HG03342 (cell line): ENCODE measurements at regions not wholly inside any gene's neighbourhood (a gene's known extent, or its start where the extent isn't known, plus 50 kb on each side); places are given as distances from the start of the nearest gene placed in this dataset.

Experiments used
- ATAC-seq: cut with Tn5 transposase; IDR thresholded peaks from one replicate; pipeline ENCODE4 v1.9.1; 2021; ENCODE audit warnings: mild to moderate bottlenecking, moderate library complexity; ENCODE audit not compliant: unreplicated experiment

DNA sequence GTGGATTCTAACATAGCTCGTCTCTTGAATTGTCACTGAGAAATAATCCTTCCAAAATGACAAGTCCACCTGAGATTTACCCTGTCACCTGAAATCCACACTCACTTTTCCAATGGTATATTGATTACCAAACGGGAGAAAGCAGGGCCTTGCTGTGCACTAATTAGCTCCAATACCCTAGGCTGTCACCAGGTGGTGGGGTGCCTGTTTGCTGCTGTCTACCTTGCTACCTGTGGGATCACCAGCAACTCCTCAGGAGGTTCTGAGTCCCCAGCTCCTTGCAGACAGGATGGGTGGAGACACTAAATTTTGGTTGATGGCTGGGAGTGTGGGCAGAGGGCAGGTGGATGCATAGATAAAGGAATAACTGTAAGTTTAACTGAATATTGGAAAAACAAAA, 237.2 kb upstream of the ZNF32 start:
- no peak for ATAC-seq

DNA sequence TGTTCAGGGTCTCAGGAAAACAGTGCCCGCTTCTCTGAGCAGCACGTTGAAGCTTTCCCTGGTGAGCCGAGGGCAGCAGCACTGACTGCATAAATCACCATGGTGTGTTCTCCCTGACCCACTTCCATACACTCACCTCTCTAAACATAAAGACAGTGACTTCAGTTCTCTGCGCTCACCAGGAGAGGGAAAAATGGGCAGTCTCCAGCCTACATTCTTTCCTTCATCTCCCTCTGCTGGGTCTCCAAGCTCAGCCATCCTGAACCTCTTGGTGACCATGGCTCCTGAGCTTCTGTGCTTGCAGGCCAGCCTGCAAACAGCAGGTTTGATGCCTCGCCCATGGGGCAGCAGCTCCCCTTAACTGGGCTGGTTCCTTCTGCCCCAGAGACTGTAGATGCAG, 236.6 kb upstream of the ZNF32 start:
- ATAC-seq: no peak

DNA sequence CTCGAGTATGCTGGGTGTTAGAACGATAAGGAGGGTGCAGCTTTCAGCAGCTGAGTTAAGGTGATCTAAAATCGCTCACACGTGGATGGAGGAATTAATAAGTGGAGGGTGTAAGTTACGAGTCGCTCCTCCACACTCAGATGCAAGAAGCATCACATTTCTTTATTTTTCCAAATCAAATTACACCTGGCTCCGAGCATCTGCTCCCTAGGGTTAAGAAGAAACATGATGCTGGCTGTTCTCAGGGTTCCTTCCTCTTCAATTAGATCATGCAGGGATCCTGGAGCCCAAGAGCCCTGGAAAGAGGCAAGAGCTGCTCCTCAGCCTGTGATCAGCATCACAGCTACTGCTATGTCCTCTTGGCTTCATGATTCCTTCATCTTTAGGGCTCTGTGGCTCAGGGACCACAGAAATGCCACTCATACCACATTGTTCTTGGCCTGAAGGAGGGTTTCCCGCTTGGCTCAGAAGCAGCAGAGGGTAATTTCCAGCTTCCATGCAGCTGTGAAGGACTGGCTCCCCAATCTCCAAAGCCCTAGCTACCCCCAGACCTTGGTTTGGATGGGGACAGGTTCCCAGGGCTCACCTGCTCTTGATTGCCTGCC, 235.9 kb upstream of the ZNF32 start:
- no peak for ATAC-seq

DNA sequence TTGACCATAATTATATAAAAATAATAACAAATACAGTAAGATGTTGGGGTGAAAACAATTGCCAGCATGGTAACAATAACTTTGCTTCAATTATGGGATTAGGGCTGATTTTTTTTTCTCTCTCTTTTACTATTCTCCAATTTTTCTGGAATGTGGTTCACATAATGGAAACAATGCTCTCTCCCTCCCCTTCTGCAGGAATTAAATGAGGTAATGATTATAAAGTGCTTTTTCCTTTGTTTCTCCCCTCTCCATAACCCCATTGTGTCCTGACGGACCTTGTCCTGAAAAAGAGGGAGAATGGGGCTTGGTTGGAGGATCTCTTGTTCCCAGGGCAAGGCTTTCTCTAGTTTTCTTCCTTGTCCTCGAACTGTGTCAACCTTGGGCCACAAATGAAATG, 234.0 kb upstream of the ZNF32 start:
- ATAC-seq: no peak

DNA sequence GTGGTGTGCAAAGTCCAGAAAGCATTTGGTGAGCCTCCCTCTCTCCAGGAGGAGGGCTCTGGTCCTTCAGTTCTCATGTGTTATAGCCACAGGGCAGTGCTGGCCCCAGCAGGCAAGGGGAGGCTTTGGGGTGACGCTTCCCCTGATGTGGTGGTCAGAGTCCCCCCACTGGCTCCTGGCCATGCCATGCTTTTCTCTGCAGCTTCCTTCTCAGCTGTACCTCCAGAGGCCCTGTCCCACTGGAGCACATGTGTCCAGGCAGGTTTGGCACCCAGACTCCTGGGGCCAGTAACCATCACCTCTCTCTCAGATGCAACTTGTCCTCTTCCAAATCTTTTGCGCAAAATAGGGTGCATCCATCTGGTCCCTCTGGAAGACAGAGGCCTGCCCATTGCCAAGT, 233.0 kb upstream of the ZNF32 start:
- no peak for ATAC-seq

DNA sequence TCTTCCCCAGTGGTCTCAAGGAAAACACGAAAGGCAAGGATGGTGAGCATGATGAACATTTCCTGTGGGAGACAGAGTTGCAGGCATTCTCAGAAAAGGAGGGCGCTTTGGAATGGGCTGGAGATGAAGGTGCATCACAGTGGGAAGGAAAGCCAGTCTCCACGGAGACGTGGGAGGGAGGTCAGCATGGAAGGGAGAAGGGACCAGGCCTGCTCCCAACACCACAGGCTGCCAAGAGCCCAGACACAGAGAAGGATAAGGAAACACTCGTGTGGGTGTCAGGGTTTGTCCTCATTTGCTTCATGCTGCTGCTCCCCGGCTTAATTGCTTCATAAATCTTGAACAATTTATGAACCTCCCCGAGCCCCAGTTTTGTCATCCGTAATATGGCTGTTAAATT, 231.5 kb upstream of the ZNF32 start:
- ATAC-seq: no peak

DNA sequence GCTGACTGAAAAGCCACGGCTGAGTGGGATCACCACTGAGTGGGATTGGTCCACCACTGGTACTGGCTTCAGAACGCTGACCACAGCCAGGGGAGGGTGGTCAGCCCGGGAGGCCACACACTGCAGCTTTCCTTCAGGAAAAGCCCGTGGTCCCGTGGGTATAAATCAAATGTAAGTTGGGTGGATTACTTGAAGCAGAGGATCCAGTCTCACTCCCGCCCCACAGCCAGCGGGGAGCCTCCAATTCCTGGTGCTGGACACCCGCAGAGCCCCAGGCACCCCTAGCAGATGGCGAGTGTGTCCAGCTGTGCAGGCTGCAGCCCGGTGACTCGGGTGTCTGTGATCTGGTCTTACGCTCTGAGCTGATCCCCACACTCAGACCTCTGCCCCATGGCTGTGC, 231.1 kb upstream of the ZNF32 start:
- ATAC-seq: no peak

DNA sequence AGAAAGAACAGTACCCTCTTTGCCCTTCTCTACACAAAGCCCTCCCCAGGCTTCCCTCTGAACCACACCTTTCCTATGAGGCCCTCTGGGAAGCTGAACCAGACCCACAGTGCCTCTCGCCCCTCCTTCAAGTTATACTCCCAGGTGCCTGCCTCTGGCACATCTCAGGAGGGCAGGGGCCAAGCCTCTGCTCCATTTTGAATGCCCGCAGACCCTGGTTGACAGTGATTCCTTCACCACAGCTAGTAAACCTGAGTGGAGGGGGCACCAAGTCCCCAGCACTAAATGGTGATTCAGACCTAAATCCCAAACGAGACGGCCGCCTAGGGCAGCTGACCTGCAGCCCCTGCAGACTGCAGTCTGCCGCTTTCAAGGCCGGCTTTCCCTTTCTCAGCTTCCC, 230.5 kb upstream of the ZNF32 start:
- ATAC-seq: no peak

DNA sequence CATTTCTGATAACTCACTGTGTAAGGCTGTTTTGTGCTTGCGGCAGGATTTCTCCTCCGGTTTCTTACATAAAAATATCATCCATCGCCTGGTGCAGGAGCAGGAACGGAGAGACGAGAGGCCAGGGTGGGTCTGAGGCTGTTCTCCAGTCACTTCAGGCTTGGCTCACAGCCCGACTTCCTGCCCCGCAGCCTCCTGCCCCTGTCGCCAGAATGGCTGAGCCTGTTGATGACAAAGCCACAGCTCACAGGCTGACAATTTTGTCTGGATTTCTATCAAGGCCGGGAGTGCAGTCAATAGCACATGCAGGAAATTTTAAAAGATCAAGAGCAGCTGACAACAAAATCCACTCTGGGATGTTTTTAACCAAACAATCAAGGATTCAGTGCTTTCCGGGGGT, 229.7 kb upstream of the ZNF32 start:
- no peak for ATAC-seq

DNA sequence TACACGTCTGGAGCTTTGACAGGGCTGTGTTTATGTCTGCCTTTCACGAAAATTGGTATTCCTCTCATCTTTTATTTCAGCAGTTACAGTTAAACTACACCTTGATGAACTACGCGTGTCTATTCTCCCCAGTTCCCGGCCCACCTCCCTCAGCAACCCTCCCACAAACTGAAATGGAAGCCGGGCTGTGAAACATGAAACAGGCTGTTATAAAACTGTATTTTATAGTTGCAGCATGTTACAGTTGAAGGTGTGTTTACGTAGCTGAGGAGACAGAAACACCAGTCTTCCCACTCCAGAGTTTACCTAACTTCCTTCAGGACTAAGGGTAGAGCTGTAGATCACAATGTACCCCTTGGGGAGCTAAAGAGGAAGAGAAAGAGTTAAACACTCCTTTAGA, 228.3 kb upstream of the ZNF32 start:
- ATAC-seq: no peak

DNA sequence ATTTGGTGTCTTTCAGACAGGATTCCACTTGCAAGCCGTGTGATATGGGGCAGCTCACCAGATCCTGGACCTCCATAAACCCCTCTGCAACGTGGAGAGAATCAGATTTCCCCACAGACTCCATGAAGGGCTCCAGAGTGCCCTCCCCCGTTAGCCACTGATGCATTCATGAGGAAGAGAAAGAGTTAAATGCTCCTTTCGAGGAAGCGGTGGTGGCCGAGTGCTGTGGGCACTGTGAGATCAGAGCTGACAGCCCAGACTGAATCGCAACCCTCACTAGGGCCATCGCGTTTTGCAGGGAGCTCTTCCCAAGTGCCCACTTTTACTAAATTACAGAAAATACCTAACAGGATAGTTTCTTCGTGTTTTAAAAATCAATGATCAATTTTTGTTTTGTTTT, 226.3 kb upstream of the ZNF32 start:
- no peak for ATAC-seq

DNA sequence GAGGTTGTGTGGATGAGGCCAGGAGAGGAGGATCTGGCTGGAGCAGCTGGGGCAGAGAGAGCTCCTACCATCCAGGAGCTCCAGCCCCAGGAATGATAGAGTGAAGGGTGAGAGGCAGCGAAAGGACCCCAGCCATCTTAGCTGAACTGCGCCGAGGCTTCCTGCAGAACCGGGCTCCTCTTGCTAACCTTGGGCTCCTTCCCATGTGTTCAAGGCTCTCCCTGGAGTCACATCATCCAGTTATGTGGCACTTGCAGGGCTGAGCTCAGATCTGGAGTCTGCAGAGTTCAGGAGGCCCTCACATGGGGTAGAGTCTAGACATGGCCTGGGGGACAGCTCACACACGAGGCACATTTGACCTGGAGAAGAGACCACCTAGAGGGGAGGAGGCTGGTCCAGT, 225.0 kb upstream of the ZNF32 start:
- no peak for ATAC-seq

DNA sequence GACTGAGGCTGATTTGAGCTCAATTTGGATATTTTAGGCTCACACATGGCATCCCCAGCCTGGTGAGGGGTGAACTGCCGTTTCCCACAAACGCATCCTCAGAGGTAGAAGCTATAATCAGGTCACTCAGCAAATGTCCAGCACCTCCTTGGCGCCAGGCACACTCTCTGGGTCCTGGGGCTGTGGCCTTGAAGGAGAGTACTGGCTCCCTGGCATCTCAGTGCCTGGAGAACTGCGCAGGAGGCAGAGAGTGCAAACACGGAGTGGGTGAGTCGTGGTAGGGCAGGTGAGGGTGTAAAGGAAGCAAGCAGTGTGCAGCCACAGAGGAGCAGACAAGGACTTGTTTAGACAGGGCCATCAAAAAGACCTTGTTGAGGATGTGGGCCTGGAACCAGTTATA, 224.0 kb upstream of the ZNF32 start:
- no peak for ATAC-seq

DNA sequence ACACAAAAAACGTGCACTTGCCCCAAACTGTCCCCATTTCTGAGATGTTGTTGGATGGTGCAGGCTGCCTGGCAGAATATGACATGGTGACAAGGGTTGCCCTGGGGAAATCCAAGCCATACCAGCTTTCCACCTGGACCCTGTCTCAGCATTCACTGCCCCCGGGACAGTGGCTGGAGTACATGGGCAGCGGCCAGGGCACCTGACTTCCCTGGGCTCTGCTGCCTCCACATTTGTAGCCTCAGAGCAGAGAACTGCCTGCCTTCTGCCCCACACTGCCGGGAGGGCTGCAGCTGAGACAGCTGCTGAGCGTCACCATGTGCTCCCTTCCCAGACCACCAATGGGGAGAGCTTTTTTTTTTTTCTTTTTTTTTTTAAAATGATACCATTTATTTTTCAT, 222.9 kb upstream of the ZNF32 start:
- ATAC-seq: no peak

DNA sequence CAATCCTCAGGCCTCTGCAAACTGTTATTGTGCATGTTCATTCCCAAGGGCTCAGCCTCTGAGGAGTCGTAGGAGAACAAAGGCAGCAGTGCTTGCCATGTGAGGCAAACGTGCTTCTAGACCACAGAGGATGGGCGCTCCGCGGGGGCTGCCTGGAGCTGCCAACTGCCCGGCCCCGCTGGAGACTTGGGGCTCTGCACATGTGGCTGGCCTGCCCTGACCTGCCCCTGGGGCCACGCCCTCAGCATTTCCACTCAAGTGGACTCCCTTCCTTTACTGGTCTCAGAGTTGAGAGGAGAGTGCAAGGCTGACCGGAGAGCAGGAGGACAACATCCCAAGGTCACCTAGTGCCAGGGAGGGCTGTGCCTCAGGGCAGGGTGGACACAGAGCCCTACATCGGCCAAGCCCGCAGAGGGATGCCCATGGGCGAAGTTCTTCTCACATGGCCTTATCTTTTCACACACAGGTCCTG, 222.3 kb upstream of the ZNF32 start:
- ATAC-seq: no peak

DNA sequence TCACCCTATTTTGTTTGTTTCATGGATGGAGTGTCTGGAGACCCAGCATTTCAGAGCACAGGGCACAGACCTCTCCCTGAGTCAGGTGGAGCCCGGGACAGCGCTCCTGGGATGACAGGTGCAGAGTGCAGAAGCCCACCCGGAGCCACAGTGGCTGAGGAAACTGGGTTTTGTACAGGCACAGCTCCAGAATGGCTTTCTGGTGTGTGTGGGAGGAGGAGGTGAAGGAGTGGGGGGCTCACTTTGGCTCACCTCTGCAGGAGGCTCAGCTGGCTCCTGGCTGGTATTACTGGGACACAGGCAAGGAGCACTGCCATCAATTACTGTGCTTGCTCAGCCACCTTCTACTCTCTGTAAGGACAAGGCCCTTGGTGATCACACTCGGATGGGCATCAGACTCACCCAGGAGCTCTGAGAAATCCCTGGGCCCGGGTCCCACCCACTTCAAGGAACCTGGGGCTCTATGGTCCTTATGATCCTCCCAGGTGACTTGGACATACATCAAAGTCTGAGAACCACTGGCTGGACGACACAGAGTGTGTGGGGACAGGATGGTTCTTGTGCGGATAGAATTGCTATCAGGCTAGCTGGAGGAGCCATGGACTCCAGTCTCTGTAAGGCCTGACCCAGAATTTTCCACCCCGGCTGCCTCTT, 221.1 kb upstream of the ZNF32 start:
- ATAC-seq: no peak

DNA sequence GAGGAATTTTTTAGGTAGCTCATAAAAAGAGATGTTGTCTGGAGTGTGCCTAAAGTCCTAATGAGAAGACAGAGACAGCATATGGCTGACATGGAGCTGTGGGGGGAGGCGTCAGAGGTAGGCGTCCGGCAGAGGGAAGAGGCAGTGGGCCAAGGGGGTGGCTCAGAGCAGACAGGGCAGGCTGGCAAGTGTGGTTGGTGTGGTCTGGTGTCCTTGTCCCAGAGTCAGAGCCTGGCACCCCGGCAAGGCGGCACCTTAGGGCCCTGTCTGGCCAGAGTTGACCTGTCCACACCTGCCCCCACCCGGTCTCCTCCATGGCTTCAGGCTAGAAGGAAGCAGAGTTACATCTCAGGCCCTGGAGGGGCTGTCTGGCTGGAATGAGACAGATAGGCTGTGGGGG, 220.3 kb upstream of the ZNF32 start:
- ATAC-seq: no peak

DNA sequence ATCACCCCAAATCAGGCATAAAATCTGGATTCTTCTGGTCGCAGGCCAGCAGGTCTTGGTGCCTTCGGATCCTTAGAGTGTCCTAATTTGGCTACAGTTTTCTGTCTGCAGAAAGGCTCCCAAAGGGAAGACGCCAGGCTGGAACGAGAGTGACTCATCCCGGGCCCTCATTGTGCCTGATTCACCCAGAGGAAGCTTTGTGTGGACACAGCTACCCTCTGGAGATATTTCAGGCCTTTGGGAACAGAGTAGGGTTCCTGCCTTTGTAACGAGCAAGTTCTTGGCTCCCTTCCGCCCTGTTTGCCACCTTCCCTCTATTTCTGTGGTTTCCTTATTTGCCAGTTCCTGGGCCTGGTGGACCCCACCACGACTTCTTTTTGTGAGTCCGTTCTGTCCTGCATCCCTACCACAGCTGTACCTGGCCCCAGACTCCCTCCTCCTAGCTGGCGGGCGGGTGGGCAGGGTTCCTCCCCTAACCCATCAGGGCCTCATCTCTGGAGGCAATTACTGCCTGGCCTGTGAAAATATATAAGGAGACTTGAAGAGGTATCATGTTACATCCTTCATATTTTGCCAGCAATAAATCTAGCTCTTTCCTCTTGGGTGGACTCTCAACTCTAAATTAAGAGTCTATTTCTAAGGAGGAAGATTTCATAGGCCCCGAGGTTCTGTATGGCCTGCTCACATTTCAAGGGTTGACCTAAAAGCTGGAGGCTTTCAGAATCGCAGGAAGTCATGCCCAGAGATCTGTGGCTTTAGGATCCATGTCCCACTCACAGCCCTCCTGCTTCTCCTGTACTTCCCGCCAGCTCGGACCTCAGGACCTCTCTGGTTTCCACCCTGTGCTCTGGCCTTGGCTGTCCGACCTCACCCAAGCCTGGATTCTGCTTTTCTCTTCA, 219.2 kb upstream of the ZNF32 start:
- no peak for ATAC-seq

DNA sequence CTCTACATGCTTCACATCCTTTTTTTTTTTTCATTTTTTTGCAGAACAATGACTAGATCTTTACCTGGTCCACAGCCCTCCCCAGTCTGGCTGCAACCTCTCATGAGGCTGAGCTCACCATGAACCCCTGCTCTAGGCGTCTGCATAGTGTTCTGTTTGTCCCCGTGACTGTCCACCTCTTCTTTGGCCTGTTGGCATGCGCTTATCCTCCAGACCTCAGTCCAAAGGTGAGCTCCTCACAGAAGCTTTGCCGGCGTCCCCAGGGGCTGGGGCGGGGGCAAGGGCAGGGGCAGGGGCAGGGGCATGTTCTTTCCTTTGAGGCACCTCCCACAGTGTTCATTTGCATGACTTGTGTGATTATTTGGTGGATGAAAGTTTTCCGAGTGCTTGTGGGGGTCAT, 218.4 kb upstream of the ZNF32 start:
- ATAC-seq: no peak

DNA sequence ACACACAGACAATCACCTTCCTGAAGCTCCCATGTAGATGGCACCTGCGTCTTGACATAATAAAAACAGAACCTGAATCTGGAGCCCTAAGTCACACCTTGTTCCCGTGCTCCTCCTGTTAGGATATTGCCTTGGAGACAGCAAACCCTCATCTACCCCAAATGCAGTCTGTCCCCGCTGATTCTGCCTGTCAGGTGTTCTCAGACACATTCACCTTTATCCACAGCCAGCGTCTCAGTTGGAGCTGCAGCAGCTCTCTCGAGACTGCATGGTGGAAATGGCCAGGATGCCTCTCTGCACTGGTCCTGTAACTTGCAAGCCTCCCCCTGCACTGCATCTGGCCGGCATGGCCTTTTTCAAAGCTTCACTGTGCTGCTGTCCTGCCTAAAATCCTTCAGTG, 218.0 kb upstream of the ZNF32 start:
- ATAC-seq: no peak

DNA sequence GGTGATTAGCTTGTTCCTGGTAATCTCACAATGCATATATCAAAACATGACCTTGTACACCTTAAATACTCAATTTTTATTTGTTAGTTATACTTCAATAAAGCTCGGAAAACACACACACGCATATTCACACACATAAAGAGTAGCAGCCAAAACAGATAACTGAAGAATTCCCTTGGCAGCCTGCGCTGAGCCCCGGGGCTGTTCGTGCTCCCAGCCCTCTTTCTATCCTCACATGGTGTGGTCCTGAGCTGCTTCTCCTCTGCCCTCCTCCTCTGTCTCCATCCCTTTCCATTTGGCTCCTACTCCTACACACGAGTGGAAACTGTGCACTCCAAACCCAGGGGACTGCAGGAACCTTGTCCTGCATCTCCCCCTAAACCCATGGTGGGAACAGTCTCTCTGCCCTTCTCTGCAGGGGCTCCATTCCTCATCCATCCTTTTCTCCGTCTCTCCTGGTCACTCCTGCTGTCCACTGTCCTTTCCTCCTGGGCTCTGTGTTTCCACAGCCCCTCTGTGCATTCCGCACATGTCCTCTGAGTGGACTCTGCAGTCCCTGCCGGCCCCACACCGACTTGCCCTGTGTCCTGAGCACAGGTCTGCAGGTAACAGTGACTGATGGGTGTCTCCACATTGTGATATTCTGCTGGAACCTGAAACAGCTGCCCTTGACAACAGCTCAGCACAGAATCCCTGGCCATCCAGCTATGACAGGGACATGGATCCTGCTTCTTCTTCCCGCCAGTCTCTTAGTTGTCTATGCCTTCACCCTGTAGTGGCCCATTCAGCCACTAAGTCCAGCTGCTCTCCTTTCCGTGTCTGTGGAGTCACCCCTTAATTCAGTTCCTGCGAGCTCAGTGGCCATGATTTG, 216.8 kb upstream of the ZNF32 start:
- ATAC-seq: no peak
